ENCODE measurements at regions not wholly inside any gene's neighbourhood (a gene's known extent, or its start where the extent isn't known, plus 50 kb on each side); places are given as distances from the start of the nearest gene placed in this dataset.

GRCh38 chr6:169980826-169981450, 229.5 kb downstream of the ERMARD start:
- dilution Hi-C loops (cut with MboI; ENCODE audit: extremely low pct_ligation_motif_present, low sequenced_read_pairs) = no loop called here
- H4K20me1 ChIP-seq (replicated peaks; ENCODE audit: control insufficient read depth, extremely low read depth, insufficient read depth, low read length) = no peaks in the 10 kb centered on the region
- H3K36me3 ChIP-seq (ENCODE audit: control insufficient read depth in 2 of 2, extremely low read depth in 1 of 2, insufficient read depth in 2 of 2, low read length in 2 of 2) = no peaks in the 10 kb centered on the region
- no peak overlapping the region for H3K4me2 ChIP-seq (ENCODE audit: insufficient read depth, low read length)
- no peak overlapping the region for H3K9ac ChIP-seq (replicated peaks; ENCODE audit: extremely low read depth, insufficient read depth, low read length)
- no peak for FAIRE-seq
- intact Hi-C loops (cut with micrococcal nuclease) = no loop called here
- no peaks in the 10 kb centered on the region for H3K9me1 ChIP-seq (replicated peaks; ENCODE audit: control insufficient read depth, extremely low read depth, insufficient read depth, low read length)
- no peaks in the 10 kb centered on the region for H3K9me3 ChIP-seq (replicated peaks; ENCODE audit: control insufficient read depth, insufficient read depth, low read length)
- no peak for TF ChIP-seq FOS (IDR thresholded peaks at IDR 0.05; ENCODE audit: borderline replicate concordance, insufficient read depth, low read length)
- TF ChIP-seq GATA2 (IDR thresholded peaks at IDR 0.05; ENCODE audit: insufficient read depth, insufficient read length, low read depth, low read length) = no peak
- DNase-seq (ENCODE audit: low read depth, low spot score) = no peak
- H3K4me1 ChIP-seq (ENCODE audit: control insufficient read depth, extremely low read depth, insufficient read depth, low read length) = peaks cover 4% of the 10 kb centered on the region
- H3K27ac ChIP-seq (ENCODE audit: insufficient read depth, low read depth, low read length) = no peak overlapping the region
- ChIA-PET POLR2A (no interaction called here), CTCF (interaction anchor here (1.1 kb wide), 1 partner anchor 149 kb away, joined by 3 read pairs; no protein-coding TSS in a partner anchor)
- H2AFZ ChIP-seq (ENCODE audit: low read depth, low read length) = no peak overlapping the region
- no peaks in the 10 kb centered on the region for H3K27me3 ChIP-seq (ENCODE audit: control insufficient read depth in 2 of 2, insufficient read depth in 2 of 2, low read length in 2 of 2)
- no peak overlapping the region for H3K4me3 ChIP-seq (replicated peaks in 1 of 3; ENCODE audit: insufficient read depth in 1 of 3, low read depth in 1 of 3, low read length in 3 of 3)
- BruUV-seq (replicated peaks) = no TSS peak
- no peaks in the 10 kb centered on the region for H3K79me2 ChIP-seq (ENCODE audit: control insufficient read depth, insufficient read depth, low read length)

GRCh38 chr6:169979873-169980432, 228.5 kb downstream of the ERMARD start:
- Histone ChIP-seq H3K27me3 (ENCODE audit: control insufficient read depth in 2 of 2, insufficient read depth in 2 of 2, low read length in 2 of 2) (no peaks in the 10 kb centered on the region), H4K20me1 (replicated peaks; ENCODE audit: control insufficient read depth, extremely low read depth, insufficient read depth, low read length) (no peaks in the 10 kb centered on the region), H3K4me3 (replicated peaks in 1 of 3; ENCODE audit: insufficient read depth in 1 of 3, low read depth in 1 of 3, low read length in 3 of 3) (no peak overlapping the region), H3K9me1 (replicated peaks; ENCODE audit: control insufficient read depth, extremely low read depth, insufficient read depth, low read length) (no peaks in the 10 kb centered on the region), H3K36me3 (ENCODE audit: control insufficient read depth in 2 of 2, extremely low read depth in 1 of 2, insufficient read depth in 2 of 2, low read length in 2 of 2) (no peaks in the 10 kb centered on the region), H2AFZ (ENCODE audit: low read depth, low read length) (no peak overlapping the region), H3K4me1 (ENCODE audit: control insufficient read depth, extremely low read depth, insufficient read depth, low read length) (peaks cover 4% of the 10 kb centered on the region), H3K4me2 (ENCODE audit: insufficient read depth, low read length) (no peak overlapping the region), H3K9ac (replicated peaks; ENCODE audit: extremely low read depth, insufficient read depth, low read length) (no peak overlapping the region), H3K27ac (ENCODE audit: insufficient read depth, low read depth, low read length) (no peak overlapping the region), H3K79me2 (ENCODE audit: control insufficient read depth, insufficient read depth, low read length) (no peaks in the 10 kb centered on the region), H3K9me3 (replicated peaks; ENCODE audit: control insufficient read depth, insufficient read depth, low read length) (no peaks in the 10 kb centered on the region)
- ChIA-PET POLR2A (no interaction called here), CTCF (interaction anchor here (1.0 to 1.1 kb wide), 2 partner anchors 17 to 148 kb away, joined by 3 to 4 read pairs; no protein-coding TSS in a partner anchor)
- TF ChIP-seq JUN (IDR thresholded peaks at IDR 0.05; ENCODE audit: borderline replicate concordance, insufficient read depth, insufficient read length, low read depth) = no peak
- no peak for TF ChIP-seq POLR2A (IDR thresholded peaks at IDR 0.05; ENCODE audit: low read depth, low read length)
- TF ChIP-seq CTCF (IDR thresholded peaks at IDR 0.05; ENCODE audit: extremely low read depth in 1 of 2, insufficient read depth in 1 of 2, low read depth in 1 of 2, low read length in 2 of 2) = no peak
- TF ChIP-seq FOS (IDR thresholded peaks at IDR 0.05; ENCODE audit: borderline replicate concordance, insufficient read depth, low read length) = no peak
- no peak for TF ChIP-seq GATA2 (IDR thresholded peaks at IDR 0.05; ENCODE audit: insufficient read depth, insufficient read length, low read depth, low read length)
- TF ChIP-seq MYC (IDR thresholded peaks at IDR 0.05; ENCODE audit: low read depth, low read length) = no peak
- no peak for TF ChIP-seq MAX (IDR thresholded peaks at IDR 0.05; ENCODE audit: insufficient read depth, insufficient read length)
- no peak for TF ChIP-seq EZH2 (IDR thresholded peaks at IDR 0.05; ENCODE audit: borderline replicate concordance, low read depth, low read length, severe bottlenecking)
- TF ChIP-seq POLR2AphosphoS5 (IDR thresholded peaks at IDR 0.05; ENCODE audit: insufficient read depth, low read depth, low read length) = no peak
- BruUV-seq (replicated peaks) = no TSS peak
- DNase-seq (ENCODE audit: low read depth, low spot score) (no peak), FAIRE-seq (no peak)
- intact Hi-C loops (cut with micrococcal nuclease) = no loop called here
- dilution Hi-C loops (cut with MboI; ENCODE audit: extremely low pct_ligation_motif_present, low sequenced_read_pairs) = no loop called here
